ENCODE measurements at regions not wholly inside any gene's neighbourhood (a gene's known extent, or its start where the extent isn't known, plus 50 kb on each side); places are given as distances from the start of the nearest gene placed in this dataset.

GRCh38 chr2:77807531-77808215 lies 285.5 kb upstream of the LRRTM4 start:
- TF ChIP-seq CTCF (IDR thresholded peaks at IDR 0.05): no peak
- no peak for TF ChIP-seq POLR2A (IDR thresholded peaks at IDR 0.05)
- Histone ChIP-seq H3K27me3 (no peaks in the 10 kb centered on the region), H3K9me3 (no peaks in the 10 kb centered on the region), H3K4me3 (no peak overlapping the region), H3K4me1 (no peaks in the 10 kb centered on the region), H3K36me3 (no peaks in the 10 kb centered on the region), H3K27ac (no peak overlapping the region)
- peak in 1 of 3 donors; percentile 56 for DNase-seq

- H3K27me3 ChIP-seq: no peaks in the 10 kb centered on the region
- no peaks in the 10 kb centered on the region for H3K4me1 ChIP-seq
- no peaks in the 10 kb centered on the region for H3K36me3 ChIP-seq
- no peak overlapping the region for H3K27ac ChIP-seq
- TF ChIP-seq POLR2A (IDR thresholded peaks at IDR 0.05) (no peak), CTCF (IDR thresholded peaks at IDR 0.05) (no peak)
- DNase-seq: no peak
- H3K9me3 ChIP-seq: no peaks in the 10 kb centered on the region
- H3K4me3 ChIP-seq: no peak overlapping the region
Measured at GRCh38 chr2:77808599-77808998, 286.4 kb upstream of the LRRTM4 start.

GRCh38 chr2:77813599-77813998 lies 291.4 kb upstream of the LRRTM4 start:
- Histone ChIP-seq H3K27me3 (no peaks in the 10 kb centered on the region), H3K27ac (no peak overlapping the region), H3K9me3 (no peaks in the 10 kb centered on the region), H3K4me1 (no peaks in the 10 kb centered on the region), H3K36me3 (no peaks in the 10 kb centered on the region), H3K4me3 (no peak overlapping the region)
- no peak for DNase-seq
- no peak for TF ChIP-seq POLR2A (IDR thresholded peaks at IDR 0.05)
- TF ChIP-seq CTCF (IDR thresholded peaks at IDR 0.05): no peak

GRCh38 chr2:77816618-77817017 lies 294.4 kb upstream of the LRRTM4 start:
- TF ChIP-seq POLR2A (IDR thresholded peaks at IDR 0.05) (no peak), CTCF (IDR thresholded peaks at IDR 0.05) (no peak)
- H3K9me3 ChIP-seq: no peaks in the 10 kb centered on the region
- DNase-seq: no peak
- no peaks in the 10 kb centered on the region for H3K27me3 ChIP-seq
- no peak overlapping the region for H3K4me3 ChIP-seq
- H3K36me3 ChIP-seq: no peaks in the 10 kb centered on the region
- no peak overlapping the region for H3K27ac ChIP-seq
- H3K4me1 ChIP-seq: no peaks in the 10 kb centered on the region

- TF ChIP-seq CTCF (IDR thresholded peaks at IDR 0.05) (no peak), POLR2A (IDR thresholded peaks at IDR 0.05) (no peak)
- H3K36me3 ChIP-seq: no peaks in the 10 kb centered on the region
- H3K4me3 ChIP-seq: no peak overlapping the region
Measured at GRCh38 chr2:77818186-77818585, 296.0 kb upstream of the LRRTM4 start.

GRCh38 chr2:77823028-77823427 lies 300.9 kb upstream of the LRRTM4 start:
- no peak overlapping the region for H3K4me3 ChIP-seq
- no peak for DNase-seq
- H3K4me1 ChIP-seq: no peaks in the 10 kb centered on the region
- no peak overlapping the region for H3K27ac ChIP-seq
- TF ChIP-seq POLR2A (IDR thresholded peaks at IDR 0.05) (no peak), CTCF (IDR thresholded peaks at IDR 0.05) (no peak)
- no peaks in the 10 kb centered on the region for H3K36me3 ChIP-seq
- no peaks in the 10 kb centered on the region for H3K9me3 ChIP-seq
- no peaks in the 10 kb centered on the region for H3K27me3 ChIP-seq

More at GRCh38 chr2:77818186-77818585, 296.0 kb upstream of the LRRTM4 start:
- no peak for DNase-seq
- H3K27ac ChIP-seq: no peak overlapping the region
- H3K4me1 ChIP-seq: no peaks in the 10 kb centered on the region
- no peaks in the 10 kb centered on the region for H3K9me3 ChIP-seq
- no peaks in the 10 kb centered on the region for H3K27me3 ChIP-seq
